HEK293T (cell line): ENCODE measurements at regions not wholly inside any gene's neighbourhood (a gene's known extent, or its start where the extent isn't known, plus 50 kb on each side); places are given as distances from the start of the nearest gene placed in this dataset.
"Not testable (repeated sequence)": the region's sequence is repeated elsewhere in the genome, so short reads cannot be mapped to it uniquely, and the experiment has no call there.

Experiments
- BHLHE40 ChIP-seq: fragments of 450-650 bp; IDR thresholded peaks from 2 replicates; pipeline ENCODE4 v1.6.1; 2016; ENCODE audit warnings: mild to moderate bottlenecking, moderate library complexity, borderline replicate concordance
- CTBP1 ChIP-seq: fragments of 450-650 bp; IDR thresholded peaks from 2 replicates; pipeline ENCODE4 v1.6.1; 2016; ENCODE audit warnings: borderline replicate concordance
- ELF4 ChIP-seq: fragments of 450-650 bp; IDR thresholded peaks from 2 replicates; pipeline ENCODE4 v1.6.1; 2017; ENCODE audit warnings: antibody characterized with exemption
- FOXA1 ChIP-seq: fragments of 450-650 bp; IDR thresholded peaks from 2 replicates; pipeline ENCODE4 v1.6.1; 2016; ENCODE audit warnings: mild to moderate bottlenecking
- FOXK2 ChIP-seq: fragments of 450-650 bp; IDR thresholded peaks from 2 replicates; pipeline ENCODE4 v1.6.1; 2016; ENCODE audit warnings: mild to moderate bottlenecking
- FOXM1 ChIP-seq: fragments of 450-650 bp; IDR thresholded peaks from 2 replicates; pipeline ENCODE4 v1.6.1; 2017; ENCODE audit warnings: mild to moderate bottlenecking, borderline replicate concordance
- L3MBTL2 ChIP-seq: fragments of 450-650 bp; conservative IDR thresholded peaks from 2 replicates; pipeline ENCODE4 v1.6.1; 2016; ENCODE audit warnings: mild to moderate bottlenecking
- LEF1 ChIP-seq: fragments of 450-650 bp; IDR thresholded peaks from 2 replicates; pipeline ENCODE4 v1.6.1; 2017; ENCODE audit warnings: mild to moderate bottlenecking, borderline replicate concordance
- NFRKB ChIP-seq: fragments of 450-650 bp; IDR thresholded peaks from 2 replicates; pipeline ENCODE4 v1.6.1; 2016; ENCODE audit warnings: mild to moderate bottlenecking, moderate library complexity
- PKNOX1 ChIP-seq: fragments of 450-650 bp; IDR thresholded peaks from 2 replicates; pipeline ENCODE4 v1.6.1; 2016
- SP1 ChIP-seq: fragments of 450-650 bp; IDR thresholded peaks from 2 replicates; pipeline ENCODE4 v1.6.1; 2017
- ZNF384 ChIP-seq: fragments of 450-650 bp; IDR thresholded peaks from 2 replicates; pipeline ENCODE4 v1.6.1; 2016

- TF ChIP-seq FOXA1, FOXM1, BHLHE40, ELF4, L3MBTL2, SP1, PKNOX1, LEF1, CTBP1, FOXK2, ZNF384, NFRKB: not testable (repeated sequence)
Observed at GRCh38 chr2:87672404-87672803, 75.5 kb upstream of the PLGLB2 start.
